B cell (primary cell): ENCODE measurements at regions not wholly inside any gene's neighbourhood (a gene's known extent, or its start where the extent isn't known, plus 50 kb on each side); places are given as distances from the start of the nearest gene placed in this dataset.

Experiments used
- ATAC-seq: fragments of 200-7000 bp; cut with Tn5 transposase; one replicate; pipeline ENCODE4 v1.10.0; 2021; ENCODE audit warnings: low read depth, mild to moderate bottlenecking, moderate number of reproducible peaks, moderate library complexity
- CTCF ChIA-PET: fragments of 350-600 bp; sonication (Branson Sonifier 250); formaldehyde crosslinking; loops from one replicate; lab custom pipeline; 2021; ENCODE audit warnings: antibody characterized with exemption, inconsistent platforms; lab: Charles Lee
- POLR2A ChIA-PET: fragments of 350-600 bp; sonication (Branson Sonifier 250); formaldehyde crosslinking; loops from one replicate; lab custom pipeline; 2021; ENCODE audit warnings: antibody characterized with exemption; lab: Charles Lee
- DNase-seq: peaks from one replicate; pipeline ENCODE4 v3.0.0; 2013
- H2AFZ ChIP-seq: 2 replicates; pipeline ENCODE4 v1.6.1; 2012; ENCODE audit warnings: mild to moderate bottlenecking, low read depth, low read length; ENCODE audit not compliant: insufficient read depth, poor library complexity, severe bottlenecking
- H3K27ac ChIP-seq, 2 donors: 1 replicate in 1 of 2; 2 replicates in 1 of 2; pipeline ENCODE4 v1.5.1; 2012 to 2013; ENCODE audit warnings: low read length in 2 of 2, mild to moderate bottlenecking in 2 of 2, moderate library complexity in 1 of 2
- H3K27me3 ChIP-seq, 4 experiments: fragments of 200-600 bp in 1 of 4; sonication (generic) in 1 of 4; replicated peaks in 1 of 4; 1 replicate in 2 of 4; 2 replicates in 2 of 4; pipeline versions ENCODE4 v1.6.1 to v1.7.0; 2013 to 2016; ENCODE audit warnings: low read length in 3 of 4, mild to moderate bottlenecking in 2 of 4, mixed read lengths in 1 of 4, moderate library complexity in 1 of 4; ENCODE audit not compliant: insufficient read depth in 4 of 4, control insufficient read depth in 3 of 4; ENCODE audit errors: control extremely low read depth in 1 of 4
- H3K36me3 ChIP-seq, 2 experiments: replicated peaks in 1 of 2; 1 replicate in 1 of 2; 2 replicates in 1 of 2; pipeline versions ENCODE4 v1.6.1 to v1.7.1; 2013; ENCODE audit warnings: low read length in 1 of 2; ENCODE audit not compliant: insufficient read depth in 2 of 2, control insufficient read depth in 1 of 2; ENCODE audit errors: control extremely low read depth in 1 of 2, extremely low read depth in 1 of 2
- H3K4me1 ChIP-seq, 2 donors: fragments of 200-600 bp in 1 of 2; sonication (generic) in 1 of 2; 1 replicate in 1 of 2; 2 replicates in 1 of 2; pipeline versions ENCODE4 v1.5.1 to v1.6.1; 2013 to 2017; ENCODE audit warnings: low read length in 2 of 2; ENCODE audit not compliant: control insufficient read depth in 2 of 2, insufficient read depth in 2 of 2
- H3K4me2 ChIP-seq: replicated peaks from 2 replicates; pipeline ENCODE3; 2012; ENCODE audit warnings: mild to moderate bottlenecking, low read depth, low read length; ENCODE audit not compliant: poor library complexity, severe bottlenecking
- H3K4me3 ChIP-seq, 5 experiments: fragments of 200-600 bp in 1 of 5; sonication (generic) in 1 of 5; 1 replicate in 3 of 5; 2 replicates in 2 of 5; pipeline versions ENCODE4 v1.5.1 to v1.7.0; 2011 to 2016; ENCODE audit warnings: low read length in 4 of 5, mild to moderate bottlenecking in 4 of 5, low read depth in 2 of 5, control low read depth in 1 of 5, moderate library complexity in 1 of 5; ENCODE audit not compliant: insufficient read depth in 1 of 5; ENCODE audit errors: control extremely low read depth in 1 of 5, extremely low read depth in 1 of 5
- H3K79me2 ChIP-seq: fragments of 200-600 bp; sonication (generic); one replicate; pipeline ENCODE4 v1.6.0; 2016; ENCODE audit warnings: low read length; ENCODE audit not compliant: control insufficient read depth, insufficient read depth
- H3K9ac ChIP-seq: fragments of 200-600 bp; sonication (generic); 2 replicates; pipeline ENCODE4 v1.6.1; 2017; ENCODE audit warnings: mild to moderate bottlenecking, low read length, moderate library complexity
- H3K9me3 ChIP-seq, 3 donors: one replicate each; pipeline versions ENCODE4 v1.6.1 to v1.7.1; 2013; ENCODE audit warnings: low read length in 2 of 3; ENCODE audit not compliant: control insufficient read depth in 2 of 3, insufficient read depth in 1 of 3; ENCODE audit errors: control extremely low read depth in 1 of 3
- H4K20me1 ChIP-seq: 2 replicates; pipeline ENCODE4 v1.6.0; 2012; ENCODE audit warnings: mild to moderate bottlenecking, low read length; ENCODE audit not compliant: insufficient read depth, control insufficient read depth, poor library complexity, severe bottlenecking
- H3K27ac Mint-ChIP-seq: one replicate; pipeline ENCODE4 v1.8.0; 2021; ENCODE audit warnings: mixed read lengths
- H3K27me3 Mint-ChIP-seq: one replicate; pipeline ENCODE4 v1.8.0; 2021; ENCODE audit warnings: mixed read lengths
- H3K4me1 Mint-ChIP-seq: one replicate; pipeline ENCODE4 v1.8.0; 2021; ENCODE audit warnings: mixed read lengths
- H3K4me3 Mint-ChIP-seq: one replicate; pipeline ENCODE4 v1.8.0; 2021; ENCODE audit warnings: mixed read lengths
- H3K9me3 Mint-ChIP-seq: one replicate; pipeline ENCODE4 v1.8.0; 2022; ENCODE audit warnings: mixed read lengths; ENCODE audit not compliant: insufficient read depth
- CTCF ChIP-seq: fragments of 200-600 bp; IDR thresholded peaks from one replicate; pipeline ENCODE4 v1.8.0; 2022; ENCODE audit warnings: antibody characterized with exemption, mild to moderate bottlenecking
- EZH2 ChIP-seq: IDR thresholded peaks from 2 replicates; pipeline ENCODE4 v1.6.1; 2012; ENCODE audit warnings: borderline replicate concordance, low read depth, mild to moderate bottlenecking, moderate library complexity, low read length; ENCODE audit not compliant: insufficient read depth, poor library complexity, severe bottlenecking
- WGBS: methylation state at CpG from one replicate; pipeline ENCODE4 v1.1.5; 2013; ENCODE audit warnings: missing lambda C conversion rate; ENCODE audit not compliant: insufficient coverage; 5-methylcytosine and 5-hydroxymethylcytosine counted together
- intact Hi-C: fragments of 100-400 bp; cut with micrococcal nuclease; formaldehyde crosslinking; loops from one replicate; pipeline ENCODE4 v1.10.0; 2022

- Histone ChIP-seq H3K9me3 (peaks cover 0 to 6% (median 0%) of the 10 kb centered on the region in 3 donors), H3K4me3 (no peak overlapping the region), H4K20me1 (no peaks in the 10 kb centered on the region), H3K27ac (no peak overlapping the region), H3K4me1 (no peaks in the 10 kb centered on the region), H3K27me3 (peaks cover 0 to 8% (median 3%) of the 10 kb centered on the region in 4 experiments), H3K9ac (no peak overlapping the region), H3K36me3 (no peaks in the 10 kb centered on the region), H3K4me2 (no peak overlapping the region), H3K79me2 (no peaks in the 10 kb centered on the region), H2AFZ (no peak overlapping the region)
- DNase-seq: no peak
- ChIA-PET CTCF (no interaction called here), POLR2A (no interaction called here)
- 75% methylated on average over 10 of the region's 14 CpGs for WGBS
- Mint-ChIP-seq H3K27ac (no peak overlapping the region), H3K4me1 (no peaks in the 10 kb centered on the region), H3K4me3 (no peak overlapping the region), H3K9me3 (peaks cover 3% of the 10 kb centered on the region), H3K27me3 (peaks cover 32% of the 10 kb centered on the region)
- ATAC-seq: no peak
- intact Hi-C loops: no loop called here
- no peak for TF ChIP-seq CTCF
- no peak for TF ChIP-seq EZH2
Measured at GRCh38 chr20:56827763-56828162, 198.7 kb downstream of the TFAP2C start.

GRCh38 chr20:56828402-56828801 lies 199.3 kb downstream of the TFAP2C start:
- peaks cover 3% of the 10 kb centered on the region for H3K9me3 Mint-ChIP-seq
- POLR2A ChIA-PET: no interaction called here
- WGBS: 100% methylated on average over 3 of the region's 9 CpGs

More at GRCh38 chr20:56828402-56828801, 199.3 kb downstream of the TFAP2C start:
- H3K36me3 ChIP-seq: no peaks in the 10 kb centered on the region
- peaks cover 0 to 6% (median 0%) of the 10 kb centered on the region in 3 donors for H3K9me3 ChIP-seq
- peaks cover 0 to 8% (median 3%) of the 10 kb centered on the region in 4 experiments for H3K27me3 ChIP-seq
- no peaks in the 10 kb centered on the region for H3K4me1 Mint-ChIP-seq
- no peak overlapping the region for H3K4me3 Mint-ChIP-seq
- H3K4me3 ChIP-seq: no peak overlapping the region
- no peak for DNase-seq
- H3K9ac ChIP-seq: no peak overlapping the region
- no peaks in the 10 kb centered on the region for H3K4me1 ChIP-seq
- no peak overlapping the region for H3K4me2 ChIP-seq
- H2AFZ ChIP-seq: no peak overlapping the region
- H4K20me1 ChIP-seq: no peaks in the 10 kb centered on the region
- intact Hi-C loops: no loop called here
- no peak for ATAC-seq
- peaks cover 33% of the 10 kb centered on the region for H3K27me3 Mint-ChIP-seq
- H3K79me2 ChIP-seq: no peaks in the 10 kb centered on the region
- TF ChIP-seq CTCF (no peak), EZH2 (no peak)
- CTCF ChIA-PET: no interaction called here
- H3K27ac ChIP-seq: no peak overlapping the region
- no peak overlapping the region for H3K27ac Mint-ChIP-seq
